H1 (cell line): ENCODE measurements at regions not wholly inside any gene's neighbourhood (a gene's known extent, or its start where the extent isn't known, plus 50 kb on each side); places are given as distances from the start of the nearest gene placed in this dataset.

Experiments
- CTCF ChIA-PET: fragments of 300-600 bp; sonication (Branson Sonifier 250); formaldehyde crosslinking; loops from one replicate; lab custom pipeline; 2021; ENCODE audit not compliant: partially characterized antibody; lab: Charles Lee
- POLR2A ChIA-PET: fragments of 300-600 bp; sonication (Branson Sonifier 250); formaldehyde crosslinking; loops from one replicate; lab custom pipeline; 2021; ENCODE audit warnings: inconsistent platforms; ENCODE audit not compliant: partially characterized antibody; lab: Charles Lee
- DNase-seq, 2 experiments: peaks; one replicate each; pipeline versions ENCODE4 v3.0.0 to v3.0.0-alpha.2; 2010 to 2022; ENCODE audit warnings: low spot score in 2 of 2, low read depth in 1 of 2, mixed read lengths in 1 of 2
- FAIRE-seq: peaks from 2 replicates; lab custom pipeline; 2011; peaks lifted over from hg19 to GRCh38; lab: Jason Lieb, UNC
- H2AFZ ChIP-seq: 2 replicates; pipeline ENCODE4 v1.8.1; 2012; ENCODE audit warnings: low read length, inconsistent platforms
- H2AK5ac ChIP-seq: 2 replicates; pipeline ENCODE4 v1.6.1; 2013; ENCODE audit warnings: low read depth, low read length
- H2BK120ac ChIP-seq: replicated peaks from 2 replicates; pipeline ENCODE3; 2013; ENCODE audit warnings: low read depth, low read length, inconsistent platforms
- H2BK12ac ChIP-seq: 2 replicates; pipeline ENCODE4 v1.6.1; 2013; ENCODE audit warnings: low read depth, low read length
- H2BK15ac ChIP-seq: 2 replicates; pipeline ENCODE4 v1.6.1; 2013; ENCODE audit warnings: low read length
- H2BK20ac ChIP-seq: 2 replicates; pipeline ENCODE4 v1.6.1; 2013; ENCODE audit warnings: low read length
- H2BK5ac ChIP-seq: 2 replicates; pipeline ENCODE4 v1.6.1; 2013; ENCODE audit warnings: low read depth, low read length
- H3K14ac ChIP-seq: 2 replicates; pipeline ENCODE4 v1.6.1; 2013; ENCODE audit warnings: inconsistent platforms; ENCODE audit not compliant: insufficient read length
- H3K18ac ChIP-seq: 2 replicates; pipeline ENCODE4 v1.6.1; 2013; ENCODE audit warnings: low read length; ENCODE audit errors: extremely low read depth
- H3K23ac ChIP-seq: 2 replicates; pipeline ENCODE4 v1.6.1; 2013; ENCODE audit warnings: inconsistent platforms; ENCODE audit not compliant: insufficient read length
- H3K23me2 ChIP-seq: 2 replicates; pipeline ENCODE4 v1.6.1; 2013; ENCODE audit warnings: low read depth, low read length
- H3K27ac ChIP-seq: 2 replicates; pipeline ENCODE4 v1.6.1; 2011; ENCODE audit warnings: low read depth, low read length, inconsistent platforms
- H3K27me3 ChIP-seq, 4 experiments: replicated peaks in 1 of 4; 1 replicate in 1 of 4; 2 replicates in 3 of 4; pipeline versions ENCODE4 v1.6.1 to v1.8.1; 2011 to 2013; ENCODE audit warnings: low read length in 3 of 4, mild to moderate bottlenecking in 3 of 4, inconsistent platforms in 2 of 4, mixed read lengths in 2 of 4, moderate library complexity in 1 of 4; ENCODE audit not compliant: control insufficient read depth in 3 of 4, insufficient read depth in 3 of 4; ENCODE audit errors: extremely low read depth in 1 of 4
- H3K36me3 ChIP-seq, 4 experiments: 2 replicates each; pipeline versions ENCODE4 v1.6.1 to v1.8.1; 2011 to 2013; ENCODE audit warnings: mild to moderate bottlenecking in 4 of 4, low read length in 3 of 4, moderate library complexity in 2 of 4, control low read depth in 1 of 4, inconsistent platforms in 1 of 4; ENCODE audit not compliant: insufficient read depth in 4 of 4, control insufficient read depth in 2 of 4
- H3K4ac ChIP-seq: replicated peaks from 2 replicates; pipeline ENCODE3; 2013; ENCODE audit warnings: low read length, low read depth, mixed read lengths, inconsistent platforms; ENCODE audit not compliant: insufficient read length
- H3K4me1 ChIP-seq, 4 experiments: replicated peaks in 1 of 4; 1 replicate in 1 of 4; 2 replicates in 3 of 4; pipeline versions ENCODE4 v1.6.1 to v1.8.1; 2011 to 2013; ENCODE audit warnings: low read length in 3 of 4, inconsistent platforms in 2 of 4, mixed read lengths in 1 of 4; ENCODE audit not compliant: insufficient read depth in 4 of 4, control insufficient read depth in 3 of 4
- H3K4me2 ChIP-seq, 2 experiments: 2 replicates each; pipeline versions ENCODE4 v1.6.1 to v1.8.1; 2011 to 2013; ENCODE audit warnings: low read depth in 2 of 2, low read length in 2 of 2, control low read depth in 1 of 2, inconsistent platforms in 1 of 2, mild to moderate bottlenecking in 1 of 2; ENCODE audit not compliant: insufficient read depth in 1 of 2
- H3K4me3 ChIP-seq, 4 experiments: fragments of 200-600, 300-600 bp in 1 of 4; sonication (generic), shearing (Covaris generic), sonication (Bioruptor Twin) in 1 of 4; 2 replicates each; pipeline versions ENCODE4 v1.5.1 to v1.8.1; 2011 to 2016; ENCODE audit warnings: low read length in 4 of 4, low read depth in 3 of 4, control low read depth in 2 of 4, inconsistent platforms in 2 of 4, mild to moderate bottlenecking in 2 of 4, mixed read lengths in 1 of 4, moderate library complexity in 1 of 4; ENCODE audit not compliant: insufficient read depth in 2 of 4; ENCODE audit errors: extremely low read depth in 1 of 4
- H3K56ac ChIP-seq: replicated peaks from 2 replicates; pipeline ENCODE3; 2013; ENCODE audit warnings: low read depth, mild to moderate bottlenecking, mixed read lengths, low read length, inconsistent platforms; ENCODE audit not compliant: insufficient read length
- H3K79me1 ChIP-seq: 2 replicates; pipeline ENCODE4 v1.6.1; 2013; ENCODE audit warnings: low read depth, low read length, control low read depth
- H3K79me2 ChIP-seq, 2 experiments: 2 replicates each; pipeline versions ENCODE4 v1.6.1 to v1.8.1; 2012 to 2013; ENCODE audit warnings: low read length in 2 of 2, mild to moderate bottlenecking in 2 of 2, inconsistent platforms in 1 of 2; ENCODE audit not compliant: insufficient read depth in 2 of 2, control insufficient read depth in 1 of 2
- H3K9ac ChIP-seq, 4 experiments: replicated peaks in 1 of 4; 1 replicate in 1 of 4; 2 replicates in 3 of 4; pipeline versions ENCODE4 v1.6.1 to v1.8.1; 2011 to 2013; ENCODE audit warnings: low read depth in 3 of 4, low read length in 3 of 4, control low read depth in 2 of 4, mild to moderate bottlenecking in 2 of 4, moderate library complexity in 2 of 4, inconsistent platforms in 1 of 4; ENCODE audit errors: extremely low read depth in 1 of 4
- H3K9me3 ChIP-seq, 2 experiments: 2 replicates each; pipeline versions ENCODE4 v1.6.1 to v1.8.1; 2012 to 2013; ENCODE audit warnings: mild to moderate bottlenecking in 2 of 2, moderate library complexity in 2 of 2, control low read depth in 1 of 2, inconsistent platforms in 1 of 2, low read depth in 1 of 2, low read length in 1 of 2, mixed read lengths in 1 of 2; ENCODE audit not compliant: insufficient read depth in 2 of 2
- H4K20me1 ChIP-seq, 2 experiments: replicated peaks in 1 of 2; 2 replicates each; pipeline versions ENCODE3 to v1.8.1; 2011 to 2013; ENCODE audit warnings: inconsistent platforms in 2 of 2, low read length in 2 of 2, mild to moderate bottlenecking in 1 of 2; ENCODE audit not compliant: insufficient read depth in 2 of 2, control insufficient read depth in 1 of 2
- H4K5ac ChIP-seq: 2 replicates; pipeline ENCODE4 v1.6.1; 2013; ENCODE audit warnings: low read length, low read depth, mixed read lengths, inconsistent platforms; ENCODE audit not compliant: insufficient read length
- H4K8ac ChIP-seq: 2 replicates; pipeline ENCODE4 v1.8.0; 2013; ENCODE audit warnings: mild to moderate bottlenecking, moderate library complexity, low read length, inconsistent platforms; ENCODE audit not compliant: insufficient read depth; ENCODE audit errors: extremely low read depth
- H4K91ac ChIP-seq: replicated peaks from 2 replicates; pipeline ENCODE3; 2013; ENCODE audit warnings: low read length, mixed read lengths, inconsistent platforms; ENCODE audit not compliant: insufficient read length
- FOSL1 ChIP-seq: IDR thresholded peaks from 2 replicates; pipeline ENCODE4 v1.6.1; 2011; ENCODE audit warnings: mild to moderate bottlenecking, low read depth, low read length, moderate library complexity; ENCODE audit not compliant: insufficient read depth
- HDAC6 ChIP-seq: IDR thresholded peaks from one replicate; pipeline ENCODE4 v1.7.1; 2012; ENCODE audit warnings: low read depth, mild to moderate bottlenecking, inconsistent platforms, low read length, moderate library complexity
- RXRA ChIP-seq: IDR thresholded peaks from 2 replicates; pipeline ENCODE4 v1.6.1; 2011; ENCODE audit warnings: low read depth, mild to moderate bottlenecking, low read length, moderate library complexity; ENCODE audit not compliant: insufficient read depth

DNA sequence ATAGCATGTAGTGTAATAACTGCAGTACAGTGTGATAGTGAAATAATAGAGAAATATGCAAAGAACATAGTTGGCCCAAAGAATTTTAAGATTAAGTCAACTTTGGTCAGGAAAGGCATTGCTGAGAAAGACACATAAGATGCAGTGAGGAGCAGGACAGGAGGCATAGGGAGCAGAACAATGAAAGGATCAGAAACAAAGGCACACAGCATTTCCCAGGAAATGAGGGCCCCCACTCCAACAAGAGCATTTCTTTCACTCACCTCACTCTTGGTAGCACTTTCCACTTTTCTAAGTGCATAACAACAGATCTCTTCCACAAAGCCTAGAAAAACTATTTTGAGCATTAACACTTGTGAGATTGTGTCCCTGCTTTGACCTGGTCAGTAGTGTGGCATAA, 238.4 kb upstream of the FAT3 start:
- CTCF ChIA-PET = no interaction called here
- Histone ChIP-seq H3K4me2 (no peak overlapping the region), H2BK12ac (no peak overlapping the region), H2AFZ (no peak overlapping the region), H3K9ac (no peak overlapping the region), H3K23ac (no peak overlapping the region), H2BK120ac (no peak overlapping the region), H2AK5ac (no peak overlapping the region), H3K4me1 (peaks cover 0 to 7% (median 0%) of the 10 kb centered on the region in 4 experiments; a peak in 2 of 7 replicates), H3K9me3 (no peaks in the 10 kb centered on the region), H4K91ac (no peak overlapping the region), H3K23me2 (no peaks in the 10 kb centered on the region), H2BK5ac (no peak overlapping the region), H3K79me2 (no peaks in the 10 kb centered on the region), H2BK15ac (no peak overlapping the region), H3K18ac (no peak overlapping the region), H3K79me1 (no peaks in the 10 kb centered on the region), H4K5ac (no peak overlapping the region), H3K14ac (no peak overlapping the region), H4K20me1 (no peaks in the 10 kb centered on the region), H3K56ac (no peak overlapping the region), H3K27ac (no peak overlapping the region), H2BK20ac (no peak overlapping the region), H3K4ac (no peak overlapping the region), H3K36me3 (no peaks in the 10 kb centered on the region), H4K8ac (no peak overlapping the region), H3K27me3 (no peaks in the 10 kb centered on the region), H3K4me3 (no peak overlapping the region)
- no peak for DNase-seq
- FAIRE-seq = no peak
- no peak for TF ChIP-seq RXRA
- no peak for TF ChIP-seq FOSL1
- no peak for TF ChIP-seq HDAC6
- POLR2A ChIA-PET = no interaction called here
